ENCODE measurements at regions not wholly inside any gene's neighbourhood (a gene's known extent, or its start where the extent isn't known, plus 50 kb on each side); places are given as distances from the start of the nearest gene placed in this dataset.

DNA sequence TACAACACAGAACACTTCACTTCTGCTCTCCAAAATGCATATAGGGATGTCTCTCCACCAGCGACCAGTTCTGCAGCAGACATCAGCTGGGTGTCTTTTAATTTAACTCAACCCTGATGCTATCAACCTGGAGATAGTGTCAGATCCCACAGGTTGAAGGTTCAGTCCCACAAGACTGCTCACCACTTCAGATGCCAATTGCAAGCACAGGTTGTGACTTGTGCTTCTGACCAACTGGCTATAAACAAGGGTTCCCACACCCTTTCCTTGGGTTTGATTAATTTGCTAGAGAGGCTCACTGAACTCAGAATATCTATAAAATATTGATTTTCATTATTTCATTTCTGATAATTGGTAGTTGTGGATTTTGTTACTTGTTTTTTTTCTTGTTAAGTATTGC lies 177.4 kb upstream of the HS3ST1 start:
- TF ChIP-seq, protein P1, sequence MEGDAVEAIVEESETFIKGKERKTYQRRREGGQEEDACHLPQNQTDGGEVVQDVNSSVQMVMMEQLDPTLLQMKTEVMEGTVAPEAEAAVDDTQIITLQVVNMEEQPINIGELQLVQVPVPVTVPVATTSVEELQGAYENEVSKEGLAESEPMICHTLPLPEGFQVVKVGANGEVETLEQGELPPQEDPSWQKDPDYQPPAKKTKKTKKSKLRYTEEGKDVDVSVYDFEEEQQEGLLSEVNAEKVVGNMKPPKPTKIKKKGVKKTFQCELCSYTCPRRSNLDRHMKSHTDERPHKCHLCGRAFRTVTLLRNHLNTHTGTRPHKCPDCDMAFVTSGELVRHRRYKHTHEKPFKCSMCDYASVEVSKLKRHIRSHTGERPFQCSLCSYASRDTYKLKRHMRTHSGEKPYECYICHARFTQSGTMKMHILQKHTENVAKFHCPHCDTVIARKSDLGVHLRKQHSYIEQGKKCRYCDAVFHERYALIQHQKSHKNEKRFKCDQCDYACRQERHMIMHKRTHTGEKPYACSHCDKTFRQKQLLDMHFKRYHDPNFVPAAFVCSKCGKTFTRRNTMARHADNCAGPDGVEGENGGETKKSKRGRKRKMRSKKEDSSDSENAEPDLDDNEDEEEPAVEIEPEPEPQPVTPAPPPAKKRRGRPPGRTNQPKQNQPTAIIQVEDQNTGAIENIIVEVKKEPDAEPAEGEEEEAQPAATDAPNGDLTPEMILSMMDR (IDR thresholded peaks at IDR 0.05; ENCODE audit: borderline replicate concordance, insufficient read depth, low read depth, low read length), result no peak
- no peak overlapping the region for H3K4me3 ChIP-seq (ENCODE audit: low read depth, low read length)

DNA sequence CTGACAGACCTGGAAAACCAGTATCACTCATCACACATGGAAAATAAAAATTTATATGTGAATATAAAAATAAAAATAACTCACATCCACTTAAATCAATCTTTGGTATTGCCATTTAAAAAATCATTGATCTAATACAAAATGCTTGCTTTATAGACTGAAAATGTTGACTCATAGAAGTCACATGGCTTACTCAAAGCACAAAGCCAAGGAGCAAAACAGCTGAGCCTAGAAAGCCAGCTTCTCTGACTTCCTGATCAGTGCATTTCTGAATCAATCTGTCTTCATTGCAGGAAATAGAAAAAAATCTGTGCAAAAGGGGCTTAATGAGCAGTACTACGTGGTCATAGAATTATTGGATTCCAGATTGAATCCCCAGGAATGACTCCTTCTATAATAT lies 176.9 kb upstream of the HS3ST1 start:
- H3K4me3 ChIP-seq (ENCODE audit: low read depth, low read length), result no peak overlapping the region
- TF ChIP-seq, protein P1 (IDR thresholded peaks at IDR 0.05; ENCODE audit: borderline replicate concordance, insufficient read depth, low read depth, low read length), result no peak

DNA sequence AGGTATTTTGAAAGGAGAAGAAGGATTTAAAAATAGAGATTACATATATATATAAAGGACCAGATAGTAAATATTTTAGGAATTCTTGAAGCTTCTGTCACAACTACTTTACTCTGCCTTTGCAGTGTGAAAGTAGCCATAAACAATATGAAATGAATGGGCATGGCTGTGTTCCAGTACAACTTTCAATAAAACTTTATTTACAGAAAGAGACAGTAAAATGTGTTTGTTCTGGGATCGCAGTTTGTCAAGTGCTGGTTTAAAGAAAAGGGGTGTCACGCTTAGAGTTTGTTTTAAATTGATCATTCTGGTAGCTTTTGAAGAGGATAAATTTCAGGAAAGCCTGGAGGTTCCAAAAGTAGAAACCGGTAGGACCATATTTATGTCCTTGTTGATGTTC lies 176.1 kb upstream of the HS3ST1 start:
- TF ChIP-seq, protein P1 (IDR thresholded peaks at IDR 0.05; ENCODE audit: borderline replicate concordance, insufficient read depth, low read depth, low read length), result no peak
- no peak overlapping the region for H3K4me3 ChIP-seq (ENCODE audit: low read depth, low read length)

DNA sequence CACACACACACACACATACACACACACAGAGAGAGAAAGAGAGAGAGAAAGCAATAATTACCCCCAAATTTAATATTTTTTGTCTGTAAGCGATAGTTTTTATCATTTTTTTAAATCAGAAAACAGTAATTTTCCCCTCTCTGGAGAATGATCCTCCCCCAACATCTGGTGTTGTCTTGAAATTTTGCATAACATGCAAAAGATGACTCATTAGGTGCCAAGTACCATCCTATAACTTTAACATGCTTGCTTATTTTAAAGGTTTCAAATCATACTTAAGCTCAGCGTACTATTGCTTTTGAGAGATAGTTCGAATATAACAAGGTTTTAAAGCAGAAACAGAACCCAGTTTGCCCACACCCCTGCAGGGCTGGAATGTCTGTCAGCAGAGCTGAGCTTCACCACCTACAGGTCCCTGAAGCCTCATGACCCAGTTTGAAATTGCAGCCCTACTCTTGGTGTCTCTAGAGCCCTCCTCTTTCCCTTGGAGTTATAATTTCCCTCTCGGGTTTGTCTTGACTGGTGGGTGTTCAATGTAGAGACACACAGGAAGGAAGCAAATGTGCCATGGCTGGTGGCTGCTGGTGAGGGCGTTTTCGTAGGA lies 175.0 kb upstream of the HS3ST1 start:
- no peak overlapping the region for H3K4me3 ChIP-seq (ENCODE audit: low read depth, low read length)
- TF ChIP-seq, protein P1 (IDR thresholded peaks at IDR 0.05; ENCODE audit: borderline replicate concordance, insufficient read depth, low read depth, low read length), result no peak

DNA sequence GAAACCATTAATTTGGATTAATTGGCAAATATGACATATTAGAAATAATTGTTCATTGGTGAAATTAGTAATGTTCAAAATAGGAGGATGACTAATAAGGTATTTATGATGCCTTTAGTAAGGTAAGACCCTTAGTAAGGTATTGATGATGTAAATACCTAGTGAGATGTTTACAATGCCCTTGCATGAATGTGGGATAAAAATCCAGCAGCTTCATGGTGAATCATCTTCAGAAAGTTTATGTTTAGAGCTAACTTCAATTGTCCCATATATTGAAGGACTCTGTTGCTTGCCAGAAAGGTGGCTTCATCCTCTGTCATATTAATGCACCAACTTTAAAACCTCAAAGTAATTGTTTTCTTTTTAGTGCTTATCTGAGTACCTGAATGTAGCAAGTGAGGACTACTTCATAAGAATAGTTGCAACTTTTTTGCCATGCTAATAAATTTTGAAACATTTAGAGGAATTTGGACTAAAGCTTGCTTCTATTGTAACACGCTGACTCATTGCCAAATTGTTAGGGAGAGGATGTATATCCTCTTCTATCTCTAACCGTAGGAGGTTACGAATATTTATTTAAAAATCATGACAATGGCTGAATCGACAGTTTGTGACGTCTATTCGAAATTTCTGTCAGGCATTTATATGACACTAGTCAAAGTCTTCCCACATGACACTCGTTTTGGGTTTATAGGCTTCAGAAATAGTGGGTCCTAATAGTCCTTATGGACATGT lies 174.1 kb upstream of the HS3ST1 start:
- TF ChIP-seq, protein P1 (IDR thresholded peaks at IDR 0.05; ENCODE audit: borderline replicate concordance, insufficient read depth, low read depth, low read length), result no peak
- H3K4me3 ChIP-seq (ENCODE audit: low read depth, low read length), result no peak overlapping the region

DNA sequence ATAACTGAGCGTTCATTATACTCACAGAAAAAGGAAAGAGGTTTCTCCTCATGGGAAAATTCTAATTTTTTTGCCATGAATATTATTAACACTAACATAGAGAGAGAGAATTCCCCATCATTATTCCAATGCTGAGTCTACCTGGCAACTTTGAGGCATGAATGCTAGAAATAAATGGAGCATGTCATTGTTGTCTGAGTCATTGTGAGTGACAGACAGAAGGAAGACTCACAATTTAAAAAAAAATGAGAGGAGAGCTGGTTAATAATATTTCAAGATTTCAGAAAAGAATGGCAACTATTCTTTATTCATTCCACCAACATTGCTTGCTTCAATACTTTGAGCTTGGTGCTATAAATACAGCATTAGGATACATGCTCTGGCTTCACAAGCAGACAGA lies 170.4 kb upstream of the HS3ST1 start:
- TF ChIP-seq, protein P1 (IDR thresholded peaks at IDR 0.05; ENCODE audit: borderline replicate concordance, insufficient read depth, low read depth, low read length), result no peak
- no peak overlapping the region for H3K4me3 ChIP-seq (ENCODE audit: low read depth, low read length)

DNA sequence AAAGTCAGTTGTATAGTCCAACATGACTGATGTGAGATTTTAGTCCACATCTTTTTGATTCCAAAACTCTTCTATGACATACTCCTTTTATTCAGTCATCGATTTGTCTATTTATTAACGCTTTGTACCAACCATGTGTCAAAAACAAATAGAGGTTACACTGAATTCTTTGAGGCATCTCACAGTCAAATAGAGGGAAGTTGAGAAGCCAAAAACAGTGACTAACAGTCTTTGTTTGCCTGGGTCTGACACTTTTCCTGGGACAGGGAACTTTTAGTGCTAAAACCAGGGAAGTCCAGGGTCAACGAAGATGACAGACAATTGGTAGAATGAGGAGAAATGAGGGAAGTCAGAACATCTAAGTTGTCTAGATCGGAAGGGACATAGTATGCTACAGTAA lies 169.9 kb upstream of the HS3ST1 start:
- TF ChIP-seq, protein P1 (IDR thresholded peaks at IDR 0.05; ENCODE audit: borderline replicate concordance, insufficient read depth, low read depth, low read length), result no peak
- H3K4me3 ChIP-seq (ENCODE audit: low read depth, low read length), result no peak overlapping the region

All from GM12875 (cell line).